T-cell (primary cell): ENCODE measurements at regions not wholly inside any gene's neighbourhood (a gene's known extent, or its start where the extent isn't known, plus 50 kb on each side); places are given as distances from the start of the nearest gene placed in this dataset.

ENCODE experiments used
- ATAC-seq, 4 experiments: fragments of 200-7000 bp in 3 of 4; fragments of 150-1000 bp in 1 of 4; cut with Tn5 transposase; replicated peaks in 1 of 4; 1 replicate in 3 of 4; 2 replicates in 1 of 4; pipeline ENCODE4 v1.10.0; 2021; ENCODE audit warnings: moderate library complexity in 3 of 4, mild to moderate bottlenecking in 2 of 4, moderate number of reproducible peaks in 1 of 4
- CTCF ChIA-PET, 2 donors: fragments of 300-600 bp; sonication (Branson Sonifier 250); formaldehyde crosslinking; loops; one replicate each; lab custom pipeline; 2022; ENCODE audit warnings: antibody characterized with exemption in 2 of 2; lab: Charles Lee
- POLR2A ChIA-PET, 2 donors: fragments of 300-600 bp; sonication (Branson Sonifier 250); formaldehyde crosslinking; loops; one replicate each; lab custom pipeline; 2022; ENCODE audit warnings: antibody characterized with exemption in 2 of 2; lab: Charles Lee
- DNase-seq, 35 experiments: peaks; one replicate each; pipeline versions ENCODE4 v3.0.0 to v3.0.0-alpha.2; 2013 to 2023
- H3K27ac ChIP-seq: one replicate; pipeline ENCODE4 v1.5.1; 2013; ENCODE audit warnings: low read length
- H3K27me3 ChIP-seq, 2 experiments: replicated peaks in 1 of 2; 1 replicate in 1 of 2; 2 replicates in 1 of 2; pipeline versions ENCODE4 v1.6.1 to v1.7.0; 2013; ENCODE audit warnings: low read length in 1 of 2, mixed read lengths in 1 of 2; ENCODE audit not compliant: control insufficient read depth in 2 of 2, insufficient read depth in 2 of 2; ENCODE audit errors: extremely low read depth in 1 of 2
- H3K36me3 ChIP-seq, 2 donors: 1 replicate in 1 of 2; 2 replicates in 1 of 2; pipeline versions ENCODE4 v1.6.1 to v1.7.0; 2013; ENCODE audit warnings: low read length in 1 of 2; ENCODE audit not compliant: control insufficient read depth in 2 of 2, insufficient read depth in 1 of 2; ENCODE audit errors: extremely low read depth in 1 of 2
- H3K4me1 ChIP-seq, 2 experiments: 1 replicate in 1 of 2; 2 replicates in 1 of 2; pipeline versions ENCODE4 v1.6.1 to v1.7.0; 2013; ENCODE audit warnings: low read length in 2 of 2, mixed read lengths in 1 of 2; ENCODE audit not compliant: insufficient read depth in 2 of 2, control insufficient read depth in 1 of 2; ENCODE audit errors: extremely low read depth in 1 of 2
- H3K4me3 ChIP-seq, 2 donors: 1 replicate in 1 of 2; 2 replicates in 1 of 2; pipeline versions ENCODE4 v1.5.1 to v1.7.0; 2013; ENCODE audit warnings: mild to moderate bottlenecking in 2 of 2, low read length in 1 of 2, moderate library complexity in 1 of 2; ENCODE audit not compliant: control insufficient read depth in 1 of 2; ENCODE audit errors: extremely low read depth in 1 of 2
- H3K9me3 ChIP-seq: 2 replicates; pipeline ENCODE4 v1.7.0; 2013
- H3K27ac Mint-ChIP-seq, 2 donors: one replicate each; pipeline ENCODE4 v1.8.0; 2020 to 2021; ENCODE audit warnings: mild to moderate bottlenecking in 2 of 2, mixed read lengths in 2 of 2
- H3K27me3 Mint-ChIP-seq, 2 donors: one replicate each; pipeline ENCODE4 v1.8.0; 2021 to 2022; ENCODE audit warnings: mixed read lengths in 2 of 2
- H3K36me3 Mint-ChIP-seq: one replicate; pipeline ENCODE4 v1.8.0; 2021; ENCODE audit warnings: mixed read lengths
- H3K4me1 Mint-ChIP-seq, 3 donors: one replicate each; pipeline ENCODE4 v1.8.0; 2020 to 2022; ENCODE audit warnings: mixed read lengths in 3 of 3, mild to moderate bottlenecking in 1 of 3
- H3K4me3 Mint-ChIP-seq, 3 donors: one replicate each; pipeline ENCODE4 v1.8.0; 2020 to 2022; ENCODE audit warnings: mild to moderate bottlenecking in 3 of 3, mixed read lengths in 3 of 3, moderate library complexity in 3 of 3
- H3K9me3 Mint-ChIP-seq, 3 donors: one replicate each; pipeline ENCODE4 v1.8.0; 2020 to 2022; ENCODE audit warnings: mixed read lengths in 3 of 3
- WGBS: methylation state at CpG from one replicate; pipeline ENCODE4 v1.1.5; 2013; ENCODE audit warnings: missing lambda C conversion rate; ENCODE audit not compliant: insufficient coverage; 5-methylcytosine and 5-hydroxymethylcytosine counted together

DNA sequence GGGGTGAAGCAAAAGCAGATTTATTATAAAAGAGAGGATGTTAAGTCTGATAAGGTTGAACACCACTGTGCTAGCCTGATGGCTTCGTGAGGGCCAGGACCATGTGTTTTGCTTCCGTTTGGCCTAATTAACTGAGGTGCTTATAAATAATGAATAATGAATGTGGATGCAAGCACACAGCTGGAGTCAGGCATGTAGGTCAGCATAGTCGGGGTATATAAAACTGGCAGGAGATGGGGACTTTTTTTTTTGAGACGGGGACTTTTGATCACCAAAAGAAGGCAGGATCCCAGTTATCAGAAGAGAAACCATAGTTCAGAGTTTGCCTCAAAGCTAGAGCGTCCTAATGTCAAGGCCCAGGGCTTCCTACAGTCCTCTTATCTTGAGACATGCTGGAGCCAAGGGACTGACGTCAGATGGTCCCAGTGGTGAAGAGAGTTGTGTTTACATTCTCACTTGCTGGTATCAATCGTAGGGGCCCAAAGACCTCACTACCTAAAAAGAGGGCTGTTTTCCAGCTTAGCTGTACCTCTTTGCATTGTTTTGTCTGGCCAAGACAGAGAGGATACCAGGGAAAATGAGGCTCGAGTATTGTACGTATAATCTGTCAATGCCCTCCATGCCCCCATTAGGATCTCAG lies 50.4 kb downstream of the RTL9 start:
- H3K9me3 ChIP-seq, result no peaks in the 10 kb centered on the region
- H3K36me3 Mint-ChIP-seq, result no peaks in the 10 kb centered on the region
- peaks cover 2 to 47% of the 10 kb centered on the region in 2 donors for H3K27me3 Mint-ChIP-seq
- peaks cover 0 to 4% of the 10 kb centered on the region in 2 experiments for H3K4me1 ChIP-seq
- ChIA-PET CTCF (interaction anchor here (0.6 to 8.8 kb wide), 11 partner anchors 8 to 429 kb away, joined by 3 to 64 read pairs (median 7); no protein-coding TSS in a partner anchor), POLR2A (no interaction called here)
- H3K27ac ChIP-seq, result no peak overlapping the region
- no peak overlapping the region for H3K27ac Mint-ChIP-seq
- H3K4me3 ChIP-seq, result no peak overlapping the region
- WGBS, result 90% methylated on average over 4 of the region's 9 CpGs
- no peaks in the 10 kb centered on the region for H3K36me3 ChIP-seq
- H3K4me3 Mint-ChIP-seq, result no peak overlapping the region
- ATAC-seq, result no peak
- peaks cover 2 to 10% (median 3%) of the 10 kb centered on the region in 3 donors for H3K4me1 Mint-ChIP-seq
- no peaks in the 10 kb centered on the region for H3K9me3 Mint-ChIP-seq
- no peak for DNase-seq
- H3K27me3 ChIP-seq, result no peaks in the 10 kb centered on the region

DNA sequence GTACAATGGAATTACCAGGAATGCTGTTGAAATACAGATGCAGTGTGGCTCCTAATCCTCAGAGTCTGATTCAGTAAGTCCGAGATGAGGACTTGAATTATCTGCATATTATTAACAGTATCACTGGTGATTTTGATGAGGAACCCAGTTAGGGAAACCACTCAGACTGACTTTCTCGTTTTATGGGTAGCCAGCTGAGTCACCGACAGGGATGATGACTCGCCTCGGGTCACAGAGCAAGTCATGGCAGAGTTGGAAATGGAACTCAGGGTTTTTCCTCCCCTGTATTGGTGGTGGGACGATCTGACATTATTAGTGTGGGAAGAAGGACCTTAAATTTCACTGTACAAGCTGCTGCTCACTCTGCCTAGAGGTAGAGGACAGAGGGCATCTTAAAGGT lies 51.3 kb downstream of the RTL9 start:
- no peaks in the 10 kb centered on the region for H3K27me3 ChIP-seq
- Mint-ChIP-seq H3K27ac (no peak overlapping the region), H3K27me3 (peaks cover 2 to 47% of the 10 kb centered on the region in 2 donors), H3K4me3 (no peak overlapping the region), H3K4me1 (peaks cover 2 to 10% (median 3%) of the 10 kb centered on the region in 3 donors), H3K9me3 (no peaks in the 10 kb centered on the region), H3K36me3 (no peaks in the 10 kb centered on the region)
- peaks cover 0 to 4% of the 10 kb centered on the region in 2 experiments for H3K4me1 ChIP-seq
- POLR2A ChIA-PET, result no interaction called here
- no peak for DNase-seq
- WGBS, result no CpG with 5 or more reads among the region's 6 CpGs
- no peaks in the 10 kb centered on the region for H3K9me3 ChIP-seq
- CTCF ChIA-PET, result interaction anchor here (3.3 to 8.8 kb wide), 5 partner anchors 249 to 263 kb away, joined by 29 to 64 read pairs (median 34); no protein-coding TSS in a partner anchor
- no peak for ATAC-seq
- H3K27ac ChIP-seq, result no peak overlapping the region
- H3K4me3 ChIP-seq, result no peak overlapping the region
- H3K36me3 ChIP-seq, result no peaks in the 10 kb centered on the region

DNA sequence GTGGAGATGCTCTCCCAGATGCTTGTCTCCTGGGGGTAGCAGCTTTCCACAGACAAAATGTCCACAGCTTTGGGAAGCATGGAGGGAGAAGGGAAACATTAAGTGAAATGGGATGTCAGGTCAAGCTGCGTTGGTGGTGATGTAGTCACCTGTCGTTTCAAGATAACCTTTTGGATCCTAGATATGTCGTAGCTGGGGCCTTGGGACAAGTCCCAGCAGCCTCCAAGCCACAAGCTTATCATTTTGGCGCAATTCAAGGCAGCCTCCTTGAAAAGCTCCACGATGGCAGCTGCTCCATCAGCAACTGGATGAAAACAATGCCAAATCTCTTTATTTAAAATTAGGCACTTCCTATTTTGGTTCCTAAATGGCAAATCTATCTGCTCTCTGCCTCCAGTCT lies 52.0 kb downstream of the RTL9 start:
- Mint-ChIP-seq H3K4me1 (peaks cover 2 to 10% (median 3%) of the 10 kb centered on the region in 3 donors), H3K4me3 (no peak overlapping the region), H3K9me3 (no peaks in the 10 kb centered on the region), H3K27ac (no peak overlapping the region), H3K27me3 (peaks cover 2 to 49% of the 10 kb centered on the region in 2 donors), H3K36me3 (no peaks in the 10 kb centered on the region)
- Histone ChIP-seq H3K4me3 (no peak overlapping the region), H3K4me1 (peaks cover 0 to 4% of the 10 kb centered on the region in 2 experiments), H3K9me3 (no peaks in the 10 kb centered on the region), H3K27ac (no peak overlapping the region), H3K27me3 (no peaks in the 10 kb centered on the region), H3K36me3 (no peaks in the 10 kb centered on the region)
- no peak for DNase-seq
- WGBS, result 95% methylated on average over 3 of the region's 5 CpGs
- POLR2A ChIA-PET, result no interaction called here
- ATAC-seq, result no peak
- CTCF ChIA-PET, result interaction anchor here (0.6 to 8.8 kb wide), 11 partner anchors 10 to 698 kb away, joined by 4 to 64 read pairs (median 7); no protein-coding TSS in a partner anchor

DNA sequence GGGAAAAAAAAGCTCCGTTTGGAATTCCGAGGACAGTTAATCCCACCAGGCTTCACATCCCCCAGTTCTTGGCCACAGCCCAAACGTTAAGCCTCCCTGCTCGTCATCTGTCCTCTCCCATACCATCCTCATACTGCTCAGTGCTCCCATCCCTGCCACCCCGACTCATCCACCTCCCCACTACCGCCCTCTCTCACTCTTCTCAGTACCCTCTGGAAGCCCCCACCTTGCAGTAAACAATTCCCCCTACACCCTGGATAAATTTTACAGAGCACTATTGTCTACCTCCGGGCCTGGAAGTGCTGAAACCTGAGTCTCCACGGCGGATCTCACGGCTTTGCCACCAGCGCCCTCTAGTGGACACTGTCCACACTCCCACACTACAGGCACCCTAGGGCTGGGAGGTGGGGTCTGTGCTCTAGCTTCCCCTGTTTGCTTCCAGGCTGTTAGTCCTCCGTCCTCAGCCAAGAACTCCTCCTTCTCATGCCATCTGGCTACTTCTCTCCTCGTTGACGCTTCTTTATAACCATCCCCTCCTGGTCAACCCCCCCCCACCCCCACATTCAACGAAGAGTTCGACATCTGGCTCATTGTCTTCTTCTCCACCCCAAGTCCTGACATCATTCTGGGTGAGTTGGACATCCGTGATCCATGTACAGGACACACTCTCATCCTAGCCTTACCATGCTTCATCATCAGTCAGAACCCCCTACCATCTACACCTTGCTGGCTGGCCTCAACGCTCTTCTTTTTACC lies 54.5 kb downstream of the RTL9 start:
- CTCF ChIA-PET, result interaction anchor here (0.6 to 8.8 kb wide), 14 partner anchors 10 to 1359 kb away, joined by 3 to 64 read pairs (median 5); no protein-coding TSS in a partner anchor

DNA sequence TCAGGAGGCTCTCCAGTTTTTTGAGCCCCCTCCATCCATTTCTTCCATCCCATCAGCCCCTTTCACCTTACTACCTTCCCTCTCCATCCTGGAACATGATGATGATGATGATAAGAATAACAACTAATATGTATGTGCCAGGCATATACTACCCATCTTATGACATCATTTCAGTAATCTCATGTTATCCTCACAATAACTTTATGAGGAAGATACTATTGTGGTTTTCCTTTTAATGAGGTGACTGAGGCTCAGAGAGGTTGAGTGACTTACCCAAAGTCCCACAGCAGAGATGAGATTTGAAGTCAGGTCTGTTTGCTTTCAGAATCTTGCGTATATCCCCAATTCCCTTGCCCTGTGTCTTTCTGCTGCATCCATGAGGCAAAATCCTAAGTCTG lies 55.1 kb downstream of the RTL9 start:
- no peak overlapping the region for H3K27ac Mint-ChIP-seq
- Histone ChIP-seq H3K9me3 (no peaks in the 10 kb centered on the region), H3K27me3 (no peaks in the 10 kb centered on the region), H3K36me3 (no peaks in the 10 kb centered on the region), H3K27ac (no peak overlapping the region), H3K4me1 (peaks cover 0 to 4% of the 10 kb centered on the region in 2 experiments), H3K4me3 (no peak overlapping the region)
- 67% methylated on average over 1 of the region's 1 CpG for WGBS
- ChIA-PET POLR2A (no interaction called here), CTCF (interaction anchor here (0.6 to 8.8 kb wide), 8 partner anchors 11 to 1358 kb away, joined by 3 to 64 read pairs (median 18); no protein-coding TSS in a partner anchor)
- DNase-seq (no peak), ATAC-seq (no peak)
- no peaks in the 10 kb centered on the region for H3K36me3 Mint-ChIP-seq
- peaks cover 2 to 10% (median 3%) of the 10 kb centered on the region in 3 donors for H3K4me1 Mint-ChIP-seq
- peaks cover 2 to 39% of the 10 kb centered on the region in 2 donors for H3K27me3 Mint-ChIP-seq
- H3K9me3 Mint-ChIP-seq, result no peaks in the 10 kb centered on the region
- no peak overlapping the region for H3K4me3 Mint-ChIP-seq

More for the DNA sequence above, 54.5 kb downstream of the RTL9 start:
- Histone ChIP-seq H3K27ac (no peak overlapping the region), H3K36me3 (no peaks in the 10 kb centered on the region), H3K27me3 (no peaks in the 10 kb centered on the region), H3K9me3 (no peaks in the 10 kb centered on the region), H3K4me1 (peaks cover 0 to 4% of the 10 kb centered on the region in 2 experiments), H3K4me3 (no peak overlapping the region)
- DNase-seq (peak; percentile 29 to 78 (median 55)), ATAC-seq (peak; percentile 79 to 91 (median 82))
- peaks cover 2 to 44% of the 10 kb centered on the region in 2 donors for H3K27me3 Mint-ChIP-seq
- H3K4me1 Mint-ChIP-seq, result peaks cover 2 to 10% (median 3%) of the 10 kb centered on the region in 3 donors
- H3K27ac Mint-ChIP-seq, result no peak overlapping the region
- no CpG with 5 or more reads among the region's 18 CpGs for WGBS
- no peak overlapping the region for H3K4me3 Mint-ChIP-seq
- no peaks in the 10 kb centered on the region for H3K36me3 Mint-ChIP-seq
- no peaks in the 10 kb centered on the region for H3K9me3 Mint-ChIP-seq
- POLR2A ChIA-PET, result no interaction called here

DNA sequence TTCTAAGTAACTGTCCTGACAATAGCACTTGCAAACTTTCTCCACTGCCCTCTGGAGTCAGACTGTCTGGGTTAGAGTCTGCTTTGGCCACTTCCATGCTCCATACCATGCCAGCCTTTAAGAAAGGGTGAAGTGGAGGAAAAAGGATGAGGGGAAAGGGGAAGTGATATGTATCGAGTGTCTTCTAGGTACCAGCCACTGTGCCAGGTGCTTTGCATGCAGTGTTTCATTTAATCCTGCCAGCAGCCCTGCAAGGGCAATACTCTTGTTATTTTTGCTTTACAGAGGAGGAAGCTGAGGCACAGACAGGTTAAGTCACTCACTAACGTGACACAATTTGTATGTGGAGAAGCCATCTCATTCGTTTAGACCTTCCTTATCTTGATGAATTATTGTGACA lies 55.6 kb downstream of the RTL9 start:
- no peak overlapping the region for H3K4me3 Mint-ChIP-seq
- CTCF ChIA-PET, result interaction anchor here (0.8 to 4.3 kb wide), 7 partner anchors 9 to 268 kb away, joined by 3 to 34 read pairs (median 5); no protein-coding TSS in a partner anchor
- peaks cover 2 to 10% (median 3%) of the 10 kb centered on the region in 3 donors for H3K4me1 Mint-ChIP-seq
- Histone ChIP-seq H3K9me3 (no peaks in the 10 kb centered on the region), H3K4me1 (peaks cover 0 to 4% of the 10 kb centered on the region in 2 experiments), H3K27ac (no peak overlapping the region), H3K4me3 (no peak overlapping the region), H3K36me3 (no peaks in the 10 kb centered on the region), H3K27me3 (no peaks in the 10 kb centered on the region)
- peaks cover 2 to 39% of the 10 kb centered on the region in 2 donors for H3K27me3 Mint-ChIP-seq
- no peaks in the 10 kb centered on the region for H3K36me3 Mint-ChIP-seq
- ATAC-seq (no peak), DNase-seq (no peak)
- H3K9me3 Mint-ChIP-seq, result no peaks in the 10 kb centered on the region
- POLR2A ChIA-PET, result no interaction called here
- H3K27ac Mint-ChIP-seq, result no peak overlapping the region
- WGBS, result 67% methylated on average over 1 of the region's 3 CpGs
